Type B pancreatic cell (in vitro differentiated cells): ENCODE measurements at regions not wholly inside any gene's neighbourhood (a gene's known extent, or its start where the extent isn't known, plus 50 kb on each side); places are given as distances from the start of the nearest gene placed in this dataset.

ENCODE experiments used
- DNase-seq: peaks from one replicate; pipeline ENCODE4 v3.0.0; 2021; ENCODE audit warnings: mixed read lengths; ENCODE audit not compliant: unreplicated experiment; ENCODE audit errors: extremely low spot score
- H3K27ac Mint-ChIP-seq: 2 replicates; pipeline ENCODE4 v1.8.0; 2021; ENCODE audit warnings: mild to moderate bottlenecking, mixed read lengths
- H3K27me3 Mint-ChIP-seq: 2 replicates; pipeline ENCODE4 v1.8.0; 2021; ENCODE audit warnings: mixed read lengths
- H3K36me3 Mint-ChIP-seq: 2 replicates; pipeline ENCODE4 v1.8.0; 2021; ENCODE audit warnings: mixed read lengths
- H3K4me1 Mint-ChIP-seq: one replicate; pipeline ENCODE4 v1.8.0; 2021; ENCODE audit warnings: mixed read lengths; ENCODE audit not compliant: unreplicated experiment
- H3K4me3 Mint-ChIP-seq: 2 replicates; pipeline ENCODE4 v1.8.0; 2021; ENCODE audit warnings: mild to moderate bottlenecking, mixed read lengths
- H3K9me3 Mint-ChIP-seq: 2 replicates; pipeline ENCODE4 v1.8.0; 2021; ENCODE audit warnings: mixed read lengths
- TF ChIP-seq, protein P1 (sequence below): fragments of 200-600 bp; sonication (generic); conservative IDR thresholded peaks from 2 replicates; pipeline ENCODE4 v1.5.0; 2021; ENCODE audit warnings: antibody characterized with exemption, mild to moderate bottlenecking

DNA sequence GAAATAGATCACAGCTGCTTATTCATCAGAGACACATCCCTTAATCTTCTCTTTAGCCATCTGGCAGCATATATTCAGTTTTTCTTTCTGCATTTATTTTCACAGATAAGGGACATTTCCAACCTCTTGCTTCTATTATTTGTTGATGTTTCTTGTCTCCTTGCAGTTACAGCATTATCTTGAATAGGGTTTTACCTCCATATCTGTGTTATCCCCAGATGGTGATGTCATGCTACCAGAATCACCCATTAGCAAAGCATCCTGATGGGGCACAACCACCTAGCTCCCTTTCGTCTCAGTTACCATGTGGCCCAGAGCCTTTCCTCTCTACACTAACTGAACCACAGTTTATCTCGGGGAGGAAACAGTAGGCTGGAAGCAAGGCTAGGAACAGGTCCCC is 483.9 kb downstream of the FOXO1 start:
- Mint-ChIP-seq H3K4me3 (no peak overlapping the region), H3K27ac (no peak overlapping the region), H3K27me3 (no peaks in the 10 kb centered on the region), H3K36me3 (no peaks in the 10 kb centered on the region), H3K4me1 (peaks cover 12% of the 10 kb centered on the region), H3K9me3 (peaks cover 6% of the 10 kb centered on the region)
- DNase-seq, result no peak
- TF ChIP-seq, protein P1, sequence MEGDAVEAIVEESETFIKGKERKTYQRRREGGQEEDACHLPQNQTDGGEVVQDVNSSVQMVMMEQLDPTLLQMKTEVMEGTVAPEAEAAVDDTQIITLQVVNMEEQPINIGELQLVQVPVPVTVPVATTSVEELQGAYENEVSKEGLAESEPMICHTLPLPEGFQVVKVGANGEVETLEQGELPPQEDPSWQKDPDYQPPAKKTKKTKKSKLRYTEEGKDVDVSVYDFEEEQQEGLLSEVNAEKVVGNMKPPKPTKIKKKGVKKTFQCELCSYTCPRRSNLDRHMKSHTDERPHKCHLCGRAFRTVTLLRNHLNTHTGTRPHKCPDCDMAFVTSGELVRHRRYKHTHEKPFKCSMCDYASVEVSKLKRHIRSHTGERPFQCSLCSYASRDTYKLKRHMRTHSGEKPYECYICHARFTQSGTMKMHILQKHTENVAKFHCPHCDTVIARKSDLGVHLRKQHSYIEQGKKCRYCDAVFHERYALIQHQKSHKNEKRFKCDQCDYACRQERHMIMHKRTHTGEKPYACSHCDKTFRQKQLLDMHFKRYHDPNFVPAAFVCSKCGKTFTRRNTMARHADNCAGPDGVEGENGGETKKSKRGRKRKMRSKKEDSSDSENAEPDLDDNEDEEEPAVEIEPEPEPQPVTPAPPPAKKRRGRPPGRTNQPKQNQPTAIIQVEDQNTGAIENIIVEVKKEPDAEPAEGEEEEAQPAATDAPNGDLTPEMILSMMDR, result no peak

GRCh38 chr13:40185414-40185813 is 481.0 kb downstream of the FOXO1 start:
- H3K36me3 Mint-ChIP-seq, result no peaks in the 10 kb centered on the region
- peaks cover 14% of the 10 kb centered on the region for H3K4me1 Mint-ChIP-seq
- no peaks in the 10 kb centered on the region for H3K27me3 Mint-ChIP-seq
- TF ChIP-seq, protein P1, result no peak
- no peak overlapping the region for H3K4me3 Mint-ChIP-seq
- H3K9me3 Mint-ChIP-seq, result peaks cover 6% of the 10 kb centered on the region
- H3K27ac Mint-ChIP-seq, result no peak overlapping the region
- DNase-seq, result no peak

- Mint-ChIP-seq H3K9me3 (peaks cover 6% of the 10 kb centered on the region), H3K36me3 (no peaks in the 10 kb centered on the region), H3K27ac (no peak overlapping the region), H3K4me3 (no peak overlapping the region), H3K27me3 (no peaks in the 10 kb centered on the region), H3K4me1 (peaks cover 20% of the 10 kb centered on the region)
- TF ChIP-seq, protein P1, result no peak
- DNase-seq, result no peak
Measured at GRCh38 chr13:40186041-40186440, 480.4 kb downstream of the FOXO1 start.

- Mint-ChIP-seq H3K4me3 (no peak overlapping the region), H3K27ac (no peak overlapping the region), H3K9me3 (peaks cover 6% of the 10 kb centered on the region), H3K4me1 (peaks cover 28% of the 10 kb centered on the region), H3K36me3 (no peaks in the 10 kb centered on the region), H3K27me3 (no peaks in the 10 kb centered on the region)
- no peak for DNase-seq
- TF ChIP-seq, protein P1, result no peak
Measured at GRCh38 chr13:40186626-40187323, 479.7 kb downstream of the FOXO1 start.

- Mint-ChIP-seq H3K27me3 (no peaks in the 10 kb centered on the region), H3K4me1 (peaks cover 30% of the 10 kb centered on the region), H3K9me3 (peaks cover 6% of the 10 kb centered on the region), H3K4me3 (no peak overlapping the region), H3K36me3 (no peaks in the 10 kb centered on the region), H3K27ac (no peak overlapping the region)
- TF ChIP-seq, protein P1, result no peak
- DNase-seq, result no peak
Measured at GRCh38 chr13:40187324-40187795, 479.1 kb downstream of the FOXO1 start.
